GM18861 (cell line): ENCODE measurements at regions not wholly inside any gene's neighbourhood (a gene's known extent, or its start where the extent isn't known, plus 50 kb on each side); places are given as distances from the start of the nearest gene placed in this dataset.
"Not testable (repeated sequence)": the region's sequence is repeated elsewhere in the genome, so short reads cannot be mapped to it uniquely, and the experiment has no call there.

ENCODE experiments used
- ATAC-seq: cut with Tn5 transposase; IDR thresholded peaks from one replicate; pipeline ENCODE4 v1.9.1; 2021; ENCODE audit not compliant: unreplicated experiment

DNA sequence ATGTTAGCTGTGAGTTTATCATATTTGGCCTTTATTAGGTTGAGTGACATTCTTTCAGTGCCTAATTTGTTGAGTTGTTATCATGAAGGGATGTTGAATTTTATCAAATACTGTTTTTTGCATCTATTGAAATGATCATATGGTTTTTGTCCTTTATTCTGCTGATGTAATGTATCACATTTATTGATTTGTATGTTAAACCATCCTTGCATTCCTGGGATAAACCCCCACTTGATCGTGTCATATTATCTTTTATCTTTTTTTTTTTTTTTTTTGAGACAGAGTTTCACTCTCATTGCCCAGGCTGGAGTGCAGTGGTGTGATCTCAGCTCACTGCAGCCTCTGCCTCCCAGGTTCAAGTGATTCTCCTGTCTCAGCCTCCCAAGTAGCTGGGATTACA, 51.9 kb upstream of the MFGE8 start:
- ATAC-seq: not testable (repeated sequence)

DNA sequence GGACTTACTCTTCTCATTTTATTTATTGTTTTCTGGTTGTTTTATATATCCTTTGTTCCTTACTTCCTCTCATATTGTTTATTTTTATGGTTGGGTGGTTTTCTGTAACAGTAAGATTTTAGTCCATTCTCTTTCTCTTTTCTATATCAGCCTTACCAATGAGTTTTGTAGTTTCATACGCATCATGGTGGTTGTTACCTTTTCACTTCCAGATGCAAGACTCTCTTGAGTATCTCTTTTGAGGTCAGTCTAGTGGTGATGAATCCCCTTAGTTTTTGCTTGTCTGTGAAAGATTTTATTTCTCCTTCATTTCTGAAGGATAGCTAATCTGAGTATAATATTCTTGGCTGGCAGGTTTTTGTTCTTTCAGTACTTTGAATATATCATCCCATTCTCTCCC, 57.1 kb upstream of the MFGE8 start:
- no peak for ATAC-seq

DNA sequence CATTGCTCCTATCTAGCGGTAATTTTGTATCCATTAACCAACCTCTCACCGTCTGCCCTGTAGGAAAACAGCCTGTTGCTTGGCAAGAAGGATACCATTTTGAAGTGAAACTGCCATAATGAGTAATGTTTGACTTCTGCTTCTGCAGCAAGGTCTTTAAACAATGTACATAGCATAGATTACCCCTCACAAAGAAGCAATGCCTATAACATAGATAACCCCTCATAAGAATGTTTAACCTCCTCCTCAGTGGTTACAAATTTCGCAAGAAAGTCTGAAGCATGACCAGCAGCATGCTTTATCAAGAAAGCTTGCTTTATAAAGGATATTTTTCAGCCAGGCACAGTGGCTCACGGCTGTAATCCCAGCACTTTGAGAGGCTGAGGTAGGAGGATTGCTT, 61.2 kb upstream of the MFGE8 start:
- ATAC-seq: no peak

DNA sequence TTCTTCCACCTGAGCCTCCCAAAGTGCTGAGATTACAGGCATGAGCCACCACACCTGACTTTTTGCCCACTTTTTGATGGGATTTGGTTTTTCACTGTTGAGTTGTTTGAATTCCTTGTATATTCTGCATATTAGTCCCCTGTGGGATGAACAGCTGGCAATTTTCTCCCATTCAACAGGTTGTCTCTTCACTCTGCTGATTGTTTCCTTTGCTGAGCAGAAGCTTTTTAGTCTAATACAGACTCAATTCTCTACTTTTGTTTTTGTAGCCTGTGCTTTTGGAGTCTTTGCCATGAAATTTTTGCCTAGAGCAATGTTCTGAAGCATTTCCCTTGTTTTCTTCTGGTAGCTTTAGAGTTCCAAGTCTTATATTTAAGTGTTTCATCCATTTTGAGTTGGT, 62.7 kb upstream of the MFGE8 start:
- no peak for ATAC-seq

DNA sequence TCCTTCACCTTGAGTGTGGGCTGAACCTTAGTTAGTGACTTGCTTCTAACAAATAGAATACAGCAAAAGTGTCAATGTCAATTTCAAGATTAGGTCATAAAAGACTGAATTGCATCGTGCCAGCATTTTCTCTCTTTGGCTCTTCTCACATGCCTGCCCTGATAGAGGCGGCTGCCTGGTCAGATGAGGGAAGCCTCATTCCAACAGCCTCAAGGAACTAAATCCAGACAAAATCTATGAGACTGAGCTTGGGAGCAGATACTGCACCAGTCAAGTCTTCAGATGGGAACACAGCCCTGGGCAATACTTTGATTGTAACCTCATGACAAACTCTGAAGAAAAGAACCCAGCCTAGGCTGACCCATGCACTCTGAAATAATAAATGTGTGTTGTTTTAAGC, 63.5 kb upstream of the MFGE8 start:
- ATAC-seq: no peak

DNA sequence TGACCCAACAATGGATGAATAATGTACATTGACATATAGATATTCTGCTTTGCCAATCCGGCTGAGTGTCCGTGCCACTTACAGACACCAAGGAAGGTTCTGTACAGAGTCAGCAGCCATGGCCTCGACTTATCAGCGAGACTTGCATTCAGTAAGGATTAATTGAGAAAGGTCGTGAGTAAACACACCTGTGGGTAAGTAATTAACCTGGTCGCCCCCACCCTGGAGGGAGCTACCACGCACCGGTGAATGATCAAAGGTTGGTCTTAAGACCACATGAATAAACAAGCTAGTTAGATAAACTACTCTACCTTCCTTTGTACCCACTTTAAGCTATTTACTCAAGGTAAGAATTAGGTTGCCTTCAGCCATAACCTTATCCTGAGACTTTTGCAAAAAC, 66.5 kb upstream of the MFGE8 start:
- no peak for ATAC-seq

DNA sequence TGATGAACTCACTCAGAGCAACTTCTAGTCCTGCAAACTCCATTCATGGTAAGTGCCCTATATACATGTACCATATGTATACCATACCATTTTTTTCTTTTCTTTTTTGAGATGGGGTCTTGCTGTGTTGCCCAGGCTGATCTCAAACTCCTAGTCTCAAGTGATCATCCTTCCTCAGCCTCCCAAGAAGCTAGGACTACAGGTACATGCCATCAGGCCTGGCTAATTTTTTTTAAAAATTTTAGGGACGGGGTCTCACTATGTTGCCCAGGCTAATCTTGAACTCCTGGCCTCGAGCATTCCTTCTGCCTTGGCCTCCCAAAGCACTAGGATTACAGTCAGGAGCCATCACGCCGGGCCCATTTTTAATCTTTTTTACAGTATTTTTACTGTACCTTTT, 67.3 kb upstream of the MFGE8 start:
- no peak for ATAC-seq

DNA sequence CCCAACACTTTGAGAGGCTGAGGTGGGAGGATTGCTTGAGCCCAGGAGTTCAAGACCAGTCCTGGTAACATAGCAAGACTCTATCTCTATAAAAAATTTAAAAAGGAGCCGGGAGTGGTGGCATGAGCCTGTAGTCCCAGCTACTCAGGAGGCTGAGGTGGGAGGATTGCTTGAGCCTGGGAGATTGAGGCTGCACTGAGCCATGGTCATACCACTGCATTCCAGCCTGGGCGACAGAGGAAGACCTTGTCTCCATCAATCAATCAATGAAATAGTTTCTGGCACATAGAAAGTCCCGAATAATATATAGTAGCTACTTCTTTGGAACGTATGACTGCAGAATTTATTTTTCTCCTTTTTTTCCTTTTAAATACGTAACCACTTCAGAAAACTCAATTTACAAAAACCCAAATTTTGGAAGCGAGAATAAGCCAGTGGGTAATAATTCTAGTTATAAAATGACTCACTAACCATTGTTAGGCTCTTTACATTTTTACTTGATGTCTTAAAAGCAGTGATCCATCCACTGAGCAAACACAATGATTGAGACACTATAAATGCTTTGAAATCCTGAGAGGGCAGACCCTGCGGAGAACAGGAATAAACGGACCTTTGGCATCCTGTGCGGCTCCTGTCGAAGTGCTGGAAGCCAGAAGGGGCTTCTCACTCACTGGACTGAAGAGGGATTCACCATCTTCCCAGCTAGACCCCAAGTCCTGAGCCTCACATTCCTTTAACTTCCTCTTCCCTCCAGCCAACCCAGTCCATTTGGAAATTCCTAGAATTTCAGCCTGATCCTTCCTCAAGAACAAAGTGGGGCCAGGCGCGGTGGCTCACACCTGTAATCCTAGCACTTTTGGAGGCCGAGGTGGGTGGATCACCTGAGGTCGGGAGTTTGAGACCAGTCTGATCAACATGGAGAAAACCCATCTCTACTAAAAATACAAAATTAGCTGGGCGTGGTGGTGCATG, 68.4 kb upstream of the MFGE8 start:
- no peak for ATAC-seq

DNA sequence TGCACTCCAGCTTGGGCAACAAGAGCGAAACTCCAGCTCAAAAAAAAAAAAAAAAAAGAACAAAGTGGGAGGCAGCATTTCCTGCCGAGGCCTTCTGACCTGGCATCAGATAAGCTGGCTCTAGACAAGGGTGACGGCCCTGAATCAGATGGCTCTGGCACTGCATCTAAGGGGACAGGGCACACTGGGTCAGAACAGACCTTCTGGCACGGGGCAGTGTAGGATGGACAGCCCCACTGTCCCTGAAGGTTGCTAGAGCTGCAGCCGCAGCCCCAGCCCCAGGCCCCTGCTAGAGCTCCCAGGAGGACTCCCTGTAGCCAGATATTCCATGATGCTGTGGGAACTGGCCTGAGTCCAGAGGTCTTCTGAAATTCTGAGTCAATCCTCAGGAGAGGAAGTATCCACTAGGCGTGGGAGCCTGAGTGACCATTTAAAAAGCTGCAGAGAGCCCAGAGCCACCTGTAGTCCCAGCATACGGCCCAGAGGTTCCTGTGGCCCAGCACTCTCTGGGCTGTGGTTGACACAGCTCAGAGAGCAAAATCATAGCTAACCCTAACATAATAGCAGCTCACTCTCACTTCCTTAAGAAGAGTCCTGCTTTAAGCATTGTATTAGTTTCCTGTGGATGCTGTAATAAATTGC, 69.2 kb upstream of the MFGE8 start:
- ATAC-seq: peak; percentile 98

DNA sequence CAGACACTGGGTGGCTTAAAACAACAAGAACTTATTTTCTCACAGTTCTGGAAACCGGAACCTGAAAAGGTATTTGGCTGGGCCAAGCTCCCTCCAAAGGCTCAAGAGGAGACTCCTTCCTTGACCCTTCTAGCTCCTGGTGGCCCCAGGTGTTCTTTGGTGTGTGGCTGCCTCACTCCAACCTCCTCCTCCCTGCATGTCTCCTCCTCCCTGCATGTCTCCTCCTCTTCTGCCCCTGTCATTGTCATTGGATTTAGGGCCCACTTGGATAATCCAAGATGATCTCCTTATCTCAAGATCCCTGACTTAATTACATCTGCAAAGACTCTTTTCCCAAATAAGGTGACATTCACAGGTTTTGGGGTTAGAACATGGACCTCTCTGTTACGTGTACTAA, 69.8 kb upstream of the MFGE8 start:
- ATAC-seq: no peak

DNA sequence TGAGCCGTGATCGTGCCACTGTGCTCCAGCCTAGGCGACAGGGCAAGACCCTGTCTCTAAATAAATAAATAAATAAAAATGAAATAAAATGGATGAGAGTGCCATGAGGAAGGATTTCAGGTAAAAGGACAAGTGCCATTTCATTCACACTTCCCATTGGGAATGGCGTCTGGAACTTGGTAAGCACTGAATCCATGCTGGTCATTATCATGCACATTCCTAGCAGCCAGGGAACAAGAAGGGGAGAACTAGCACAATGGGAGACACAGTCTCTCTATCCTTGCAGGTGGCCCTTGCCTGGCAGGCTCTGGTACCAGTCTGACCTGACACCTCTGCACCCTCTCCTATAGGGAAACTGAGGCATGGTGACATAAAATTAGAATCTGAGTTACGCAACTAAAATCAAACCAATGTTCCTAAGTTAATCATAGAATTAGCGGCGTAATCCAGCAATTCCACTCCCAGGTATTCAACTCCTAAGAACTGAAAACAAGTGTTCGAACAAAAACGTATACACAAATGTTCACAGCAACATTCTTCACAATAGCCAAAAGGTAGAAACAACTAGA, 70.8 kb upstream of the MFGE8 start:
- ATAC-seq: no peak

DNA sequence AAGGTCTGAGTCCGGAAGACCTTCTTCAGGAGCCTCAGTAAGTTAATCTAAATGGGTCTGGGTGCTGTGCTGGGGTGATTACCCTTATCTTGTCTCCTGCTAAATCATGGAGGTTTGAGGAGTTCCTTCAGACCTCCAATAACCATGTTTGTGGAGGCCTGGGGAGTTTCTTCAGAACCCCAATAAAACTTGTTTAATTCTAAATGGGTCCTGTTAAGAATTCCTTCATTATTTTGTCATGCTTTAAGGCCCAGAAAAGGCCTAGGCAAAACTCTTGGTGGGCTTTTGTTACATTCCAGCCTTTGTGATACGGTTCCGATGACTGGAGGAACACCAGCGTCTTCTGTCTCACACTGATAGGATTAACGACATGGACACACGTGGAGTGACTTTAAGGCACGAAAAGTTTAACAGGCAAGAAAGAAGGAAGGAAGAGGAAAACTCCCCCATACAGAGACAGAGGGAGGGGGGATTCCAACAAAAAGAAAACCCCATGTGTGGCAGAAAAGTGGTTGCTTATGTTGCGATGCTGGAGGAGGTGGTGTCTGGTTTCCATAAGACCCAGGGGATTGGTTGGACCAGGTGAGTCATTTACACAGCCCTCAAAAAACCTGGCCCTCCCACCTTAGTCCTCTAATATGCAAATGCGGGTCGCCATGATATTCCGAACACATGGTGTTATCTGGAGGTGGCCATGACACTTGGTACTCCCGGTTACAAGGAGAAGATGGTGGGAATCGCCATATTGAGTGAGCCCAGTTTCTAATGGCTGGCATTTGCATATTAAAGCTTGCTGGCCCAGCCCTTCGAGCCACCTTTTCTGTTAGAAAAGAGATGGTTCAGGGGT, 72.6 kb upstream of the MFGE8 start:
- no peak for ATAC-seq

DNA sequence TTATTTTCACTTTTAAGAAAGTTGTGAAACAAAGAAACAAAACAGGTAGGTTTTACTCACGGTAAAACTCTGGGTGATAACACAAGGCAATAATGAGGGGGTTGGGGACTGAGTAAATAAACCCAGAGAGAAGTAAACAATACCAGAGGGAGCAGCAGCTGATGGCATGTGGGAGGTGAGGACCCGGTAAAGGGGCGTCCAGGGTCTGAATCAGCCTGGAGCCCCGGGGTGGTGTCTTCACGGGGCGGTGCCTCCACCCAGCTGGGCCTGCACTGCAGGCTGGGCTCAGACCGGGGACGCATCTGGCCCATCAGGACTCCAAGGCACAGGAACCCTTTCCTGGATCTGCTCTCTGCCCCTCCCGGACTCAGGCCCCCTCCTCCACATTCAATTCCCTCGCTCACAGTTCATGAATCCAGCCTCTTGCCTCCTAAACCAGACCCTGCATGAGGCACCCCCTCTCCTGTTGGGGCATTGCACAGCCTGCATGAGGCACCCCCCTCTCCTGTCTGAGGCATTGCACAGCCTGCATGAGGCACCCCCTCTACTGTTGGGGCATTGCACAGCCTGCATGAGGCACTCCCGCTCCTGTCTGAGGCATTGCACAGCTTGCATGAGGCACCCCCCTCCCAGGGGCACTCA, 73.9 kb upstream of the MFGE8 start:
- no peak for ATAC-seq

DNA sequence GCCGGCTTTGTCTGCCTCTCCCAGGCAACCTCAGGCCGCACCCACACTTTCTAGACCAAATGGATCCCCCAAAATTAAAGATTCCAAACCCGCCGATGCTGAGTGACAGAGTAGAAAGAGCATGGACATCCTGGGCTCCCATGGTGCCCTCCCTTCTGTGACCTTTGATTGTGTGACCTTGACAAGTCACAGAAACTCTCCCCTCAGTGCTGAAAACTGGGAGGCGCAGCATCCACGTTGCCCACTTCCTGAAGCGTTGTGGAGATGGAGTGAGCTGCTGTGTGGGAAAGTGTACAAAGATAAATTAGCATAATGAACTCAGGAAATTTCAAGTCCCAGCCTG, 74.4 kb upstream of the MFGE8 start:
- no peak for ATAC-seq

DNA sequence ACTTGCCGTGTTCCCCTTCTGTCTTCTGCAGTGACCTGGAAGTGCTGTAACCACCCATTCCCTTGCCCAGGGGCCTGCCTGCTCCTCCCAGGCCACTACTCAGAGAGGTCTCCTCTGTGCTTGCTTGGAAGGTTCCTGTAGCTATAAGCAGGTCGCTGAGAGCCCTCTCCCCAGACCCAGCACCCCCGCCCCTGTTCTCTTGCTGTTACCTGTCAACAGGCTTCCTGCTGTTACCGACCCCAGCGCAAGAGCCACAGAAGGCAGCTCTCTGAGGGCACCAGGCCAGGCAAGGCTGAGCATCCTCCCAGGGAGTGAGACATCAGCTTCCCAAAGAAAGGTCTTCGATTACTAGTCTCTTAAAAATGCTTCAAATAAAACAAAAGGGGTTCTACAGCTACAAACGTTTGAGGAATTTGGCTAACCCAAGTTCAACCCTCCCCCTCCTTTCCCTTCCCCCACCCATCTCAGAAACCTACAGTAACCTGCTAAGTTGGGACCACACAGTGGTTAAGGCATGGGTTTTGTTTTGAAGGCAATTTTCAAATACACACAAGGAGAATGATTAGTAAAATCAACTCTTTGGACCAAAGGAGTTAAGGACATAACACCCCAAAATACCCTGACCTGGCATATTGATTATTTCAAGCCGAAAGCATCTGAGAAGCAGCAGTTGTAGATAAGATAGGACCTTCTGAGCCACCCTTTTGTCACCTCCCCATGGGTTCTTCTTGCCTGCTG, 74.9 kb upstream of the MFGE8 start:
- no peak for ATAC-seq

DNA sequence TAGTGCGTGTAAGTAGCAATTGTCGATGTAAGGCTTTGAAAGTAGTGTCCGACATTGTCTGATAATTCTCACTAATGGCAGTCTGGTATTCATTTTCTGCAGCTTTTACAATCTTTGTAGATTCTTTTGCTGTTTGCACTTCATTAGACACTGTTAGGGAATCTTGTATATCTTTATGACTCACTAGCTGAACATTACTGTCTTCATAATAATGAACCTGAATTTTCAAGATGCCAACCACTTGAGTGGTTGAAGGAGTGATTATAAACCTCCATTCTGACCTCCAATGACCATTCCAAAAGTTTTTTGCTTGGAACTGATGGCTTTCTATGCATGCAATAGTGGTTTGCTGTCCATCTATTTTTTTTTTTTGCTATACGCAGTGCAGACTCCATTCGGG, 76.4 kb upstream of the MFGE8 start:
- no peak for ATAC-seq

DNA sequence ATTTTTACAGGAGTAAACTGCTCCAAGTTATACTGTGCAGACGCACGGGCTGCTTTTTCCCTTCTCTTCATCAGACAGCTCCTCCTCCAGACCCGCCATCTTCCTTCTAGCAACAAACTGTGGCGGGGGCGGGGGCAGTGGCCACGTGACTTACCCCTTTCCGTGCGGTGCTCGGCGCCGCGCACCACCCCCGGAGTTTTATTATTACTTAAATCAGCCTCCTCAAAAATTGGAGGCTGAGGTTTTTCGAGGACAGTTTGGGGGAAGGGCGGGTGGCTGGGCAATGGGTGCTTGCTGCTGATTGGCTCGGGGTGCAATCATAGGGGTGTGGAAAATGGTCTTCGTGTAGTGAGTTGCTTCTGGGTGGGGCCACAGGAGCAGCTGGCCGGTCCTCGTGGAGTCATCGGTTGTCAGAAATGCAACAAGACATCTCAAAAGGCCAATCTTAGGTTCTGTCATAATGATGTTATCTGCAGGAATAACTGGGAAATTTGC, 77.1 kb upstream of the MFGE8 start:
- no peak for ATAC-seq

DNA sequence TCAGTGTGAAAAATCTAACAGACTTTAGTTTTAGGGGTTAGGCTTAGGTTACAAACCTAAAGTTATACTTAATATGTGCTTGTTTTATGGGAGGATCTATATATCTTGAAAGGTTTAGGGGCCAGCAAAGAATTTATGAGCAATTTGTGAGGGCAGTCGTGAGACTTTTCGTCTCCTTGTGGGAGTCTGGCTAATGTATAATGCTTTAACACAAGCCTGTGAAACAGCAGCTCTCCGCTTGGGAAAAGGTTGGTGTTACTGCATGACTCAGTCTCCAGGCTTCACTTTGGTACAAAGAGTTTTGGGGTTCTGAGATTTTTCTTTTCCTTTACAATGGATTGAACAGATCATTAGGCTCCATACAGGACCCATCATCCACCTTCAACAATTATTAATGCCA, 79.0 kb upstream of the MFGE8 start:
- ATAC-seq: no peak

DNA sequence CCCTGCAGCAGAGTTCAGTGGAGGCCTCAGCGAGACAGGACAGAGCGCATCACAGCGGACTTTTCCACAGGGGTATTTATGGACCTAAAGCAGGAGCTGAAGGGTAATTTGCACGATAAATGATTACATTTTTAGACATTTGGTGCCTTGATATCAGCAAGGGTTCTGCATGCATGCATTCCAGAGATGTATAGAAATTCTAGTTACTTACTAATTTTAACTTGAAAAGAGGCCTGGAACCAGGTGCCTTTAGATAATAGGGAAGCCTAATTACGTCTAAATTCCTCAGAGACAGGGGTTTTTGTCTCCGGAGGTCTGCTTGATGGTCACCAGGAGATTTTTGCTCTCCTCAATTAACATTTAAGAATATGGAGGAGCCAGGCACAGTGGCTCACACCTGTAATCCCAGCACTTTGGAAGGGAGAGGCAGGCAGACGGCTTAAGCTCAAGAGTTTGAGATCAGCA, 79.8 kb upstream of the MFGE8 start:
- ATAC-seq: no peak

DNA sequence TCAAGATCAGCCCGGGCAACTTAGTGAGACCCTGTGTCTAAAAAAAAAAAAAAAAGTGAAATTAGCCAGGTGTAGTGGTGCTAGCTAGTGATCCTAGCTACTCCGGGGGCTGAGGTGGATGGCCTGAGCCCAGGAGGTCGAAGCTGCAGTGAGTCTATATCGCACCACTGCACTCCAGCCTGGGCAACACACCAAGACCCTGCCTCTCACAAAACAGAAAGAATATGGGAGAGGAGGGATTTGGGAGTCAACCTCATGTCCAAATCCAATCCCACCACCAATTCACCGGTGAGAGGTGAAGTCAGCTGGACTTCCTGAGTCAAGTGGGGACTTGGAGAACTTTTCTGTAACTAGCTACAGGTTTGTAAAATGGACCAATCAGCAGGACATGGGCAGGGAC, 80.5 kb upstream of the MFGE8 start:
- ATAC-seq: no peak
